GM21529 (cell line): ENCODE measurements at regions not wholly inside any gene's neighbourhood (a gene's known extent, or its start where the extent isn't known, plus 50 kb on each side); places are given as distances from the start of the nearest gene placed in this dataset.
"Not testable (repeated sequence)": the region's sequence is repeated elsewhere in the genome, so short reads cannot be mapped to it uniquely, and the experiment has no call there.

Source experiments
- ATAC-seq: cut with Tn5 transposase; IDR thresholded peaks from one replicate; pipeline ENCODE4 v1.9.1; 2021; ENCODE audit not compliant: unreplicated experiment

GRCh38 chr12:131386781-131387180 lies 324.1 kb upstream of the SFSWAP start:
- ATAC-seq, result no peak

GRCh38 chr12:131387281-131388163 lies 323.4 kb upstream of the SFSWAP start:
- no peak for ATAC-seq

- ATAC-seq, result not testable (repeated sequence)
Observed at GRCh38 chr12:131388164-131389053, 322.5 kb upstream of the SFSWAP start.

- ATAC-seq, result no peak
Observed at GRCh38 chr12:131389054-131390013, 321.6 kb upstream of the SFSWAP start.

GRCh38 chr12:131390412-131391334 lies 320.2 kb upstream of the SFSWAP start:
- ATAC-seq, result no peak

- no peak for ATAC-seq
Observed at GRCh38 chr12:131391399-131391798, 319.5 kb upstream of the SFSWAP start.

GRCh38 chr12:131394752-131395151 lies 316.1 kb upstream of the SFSWAP start:
- not testable (repeated sequence) for ATAC-seq

GRCh38 chr12:131395209-131395684 lies 315.6 kb upstream of the SFSWAP start:
- not testable (repeated sequence) for ATAC-seq

GRCh38 chr12:131395971-131396573 lies 314.8 kb upstream of the SFSWAP start:
- no peak for ATAC-seq

- no peak for ATAC-seq
Observed at GRCh38 chr12:131397493-131398181, 313.3 kb upstream of the SFSWAP start.

- ATAC-seq, result no peak
Observed at GRCh38 chr12:131399000-131399399, 311.9 kb upstream of the SFSWAP start.

GRCh38 chr12:131400668-131401294 lies 310.1 kb upstream of the SFSWAP start:
- ATAC-seq, result not testable (repeated sequence)

- not testable (repeated sequence) for ATAC-seq
Observed at GRCh38 chr12:131401907-131402633, 308.8 kb upstream of the SFSWAP start.

GRCh38 chr12:131402781-131403396 lies 308.0 kb upstream of the SFSWAP start:
- no peak for ATAC-seq

- ATAC-seq, result no peak
Observed at GRCh38 chr12:131403676-131404075, 307.2 kb upstream of the SFSWAP start.

GRCh38 chr12:131404705-131405104 lies 306.2 kb upstream of the SFSWAP start:
- ATAC-seq, result no peak
